Astrocyte of the spinal cord (primary cell): ENCODE measurements at regions not wholly inside any gene's neighbourhood (a gene's known extent, or its start where the extent isn't known, plus 50 kb on each side); places are given as distances from the start of the nearest gene placed in this dataset.
A peak's percentile ranks its signal among the peaks of the same experiment; 100 is the strongest.

Experiments
- DNase-seq: peaks from one replicate; pipeline ENCODE4 v3.0.0; 2011; ENCODE audit warnings: low read depth, low spot score
- H3K4me3 ChIP-seq: 2 replicates; pipeline ENCODE4 v1.5.1; 2011; ENCODE audit warnings: low read depth, mild to moderate bottlenecking, low read length, moderate library complexity
- CTCF ChIP-seq: IDR thresholded peaks from 2 replicates; pipeline ENCODE4 v1.5.1; 2012; ENCODE audit warnings: low read depth, mild to moderate bottlenecking, low read length, inconsistent platforms
- in situ Hi-C: cut with HindIII; loops from 2 replicates; pipeline ENCODE4 v1.10.0; 2017; ENCODE audit warnings: low sequenced_read_pairs

GRCh38 chr11:10397226-10397987, 57.7 kb upstream of the AMPD3 start:
- in situ Hi-C loops, result no loop called here
- no peak for DNase-seq

GRCh38 chr11:10398525-10398924, 56.5 kb upstream of the AMPD3 start:
- no peak for TF ChIP-seq CTCF
- in situ Hi-C loops, result no loop called here
- no peak overlapping the region for H3K4me3 ChIP-seq
- no peak for DNase-seq

More at GRCh38 chr11:10397226-10397987, 57.7 kb upstream of the AMPD3 start:
- H3K4me3 ChIP-seq, result no peak overlapping the region
- no peak for TF ChIP-seq CTCF

GRCh38 chr11:10400856-10401255, 54.2 kb upstream of the AMPD3 start:
- TF ChIP-seq CTCF, result no peak
- peak; percentile 41 for DNase-seq
- in situ Hi-C loops, result no loop called here
- H3K4me3 ChIP-seq, result no peak overlapping the region

GRCh38 chr11:10401256-10401655, 53.8 kb upstream of the AMPD3 start:
- no peak overlapping the region for H3K4me3 ChIP-seq
- in situ Hi-C loops, result no loop called here
- DNase-seq, result peak; percentile 41
- TF ChIP-seq CTCF, result peak; percentile 8

GRCh38 chr11:10401696-10402392, 53.2 kb upstream of the AMPD3 start:
- H3K4me3 ChIP-seq, result no peak overlapping the region
- TF ChIP-seq CTCF, result no peak
- DNase-seq, result no peak
- in situ Hi-C loops, result no loop called here
